Transverse colon (tissue), 4 donors: ENCODE measurements at regions not wholly inside any gene's neighbourhood (a gene's known extent, or its start where the extent isn't known, plus 50 kb on each side); places are given as distances from the start of the nearest gene placed in this dataset.
A peak's percentile ranks its signal among the peaks of the same experiment; 100 is the strongest.

Experiments used
- CTCF ChIP-seq, 5 experiments: fragments of 200-600 bp in 3 of 5; fragments of 450-650 bp in 2 of 5; sonication (generic) in 3 of 5; IDR thresholded peaks; 1 replicate in 2 of 5; 2 replicates in 3 of 5; pipeline ENCODE4 v1.5.1; 2016 to 2017; ENCODE audit warnings: antibody characterized with exemption in 5 of 5, inconsistent platforms in 3 of 5, mild to moderate bottlenecking in 2 of 5, moderate library complexity in 1 of 5
- EP300 ChIP-seq: sonication (generic); formaldehyde crosslinking; IDR thresholded peaks from one replicate; pipeline ENCODE4 v1.6.1; 2017; ENCODE audit warnings: antibody characterized with exemption, low read depth
- POLR2A ChIP-seq: fragments of 450-650 bp; IDR thresholded peaks from one replicate; pipeline ENCODE4 v1.6.1; 2016; ENCODE audit warnings: antibody characterized with exemption, mild to moderate bottlenecking, moderate library complexity
- POLR2AphosphoS5 ChIP-seq, 3 donors: sonication (generic); formaldehyde crosslinking; IDR thresholded peaks; one replicate each; pipeline ENCODE4 v1.6.1; 2016; ENCODE audit warnings: antibody characterized with exemption in 3 of 3

GRCh38 chr3:154758109-154758868 is 321.8 kb upstream of the MME start:
- TF ChIP-seq POLR2AphosphoS5 (IDR thresholded peaks at IDR 0.05) (no peak), CTCF (IDR thresholded peaks at IDR 0.05) (peak in 4 of 5 experiments; percentile 21 to 50 (median 38)), EP300 (no peak), POLR2A (no peak)
